ENCODE measurements at regions not wholly inside any gene's neighbourhood (a gene's known extent, or its start where the extent isn't known, plus 50 kb on each side); places are given as distances from the start of the nearest gene placed in this dataset.

GRCh38 chr4:187478292-187479140, 517.1 kb upstream of the ZFP42 start:
- in situ Hi-C loops (cut with MboI; ENCODE audit: low pct_unique_long_range_greater_than_20kb, low sequenced_read_pairs, unreplicated experiment), result no loop called here
- DNase-seq (ENCODE audit: low spot score), result no peak
- TF ChIP-seq CTCF (IDR thresholded peaks at IDR 0.05; ENCODE audit: extremely low read depth, insufficient read depth, missing control alignments), result no peak

- no peak for TF ChIP-seq CTCF (IDR thresholded peaks at IDR 0.05; ENCODE audit: extremely low read depth, insufficient read depth, missing control alignments)
- DNase-seq (ENCODE audit: low spot score), result no peak
- in situ Hi-C loops (cut with MboI; ENCODE audit: low pct_unique_long_range_greater_than_20kb, low sequenced_read_pairs, unreplicated experiment), result no loop called here
Measured at GRCh38 chr4:187479511-187479910, 516.1 kb upstream of the ZFP42 start.

- DNase-seq (ENCODE audit: low spot score), result no peak
- in situ Hi-C loops (cut with MboI; ENCODE audit: low pct_unique_long_range_greater_than_20kb, low sequenced_read_pairs, unreplicated experiment), result no loop called here
- TF ChIP-seq CTCF (IDR thresholded peaks at IDR 0.05; ENCODE audit: extremely low read depth, insufficient read depth, missing control alignments), result no peak
Measured at GRCh38 chr4:187480146-187481145, 515.1 kb upstream of the ZFP42 start.

GRCh38 chr4:187484186-187484585, 511.4 kb upstream of the ZFP42 start:
- no peak for DNase-seq (ENCODE audit: low spot score)
- TF ChIP-seq CTCF (IDR thresholded peaks at IDR 0.05; ENCODE audit: extremely low read depth, insufficient read depth, missing control alignments), result no peak
- in situ Hi-C loops (cut with MboI; ENCODE audit: low pct_unique_long_range_greater_than_20kb, low sequenced_read_pairs, unreplicated experiment), result no loop called here

- no peak for DNase-seq (ENCODE audit: low spot score)
- no peak for TF ChIP-seq CTCF (IDR thresholded peaks at IDR 0.05; ENCODE audit: extremely low read depth, insufficient read depth, missing control alignments)
- in situ Hi-C loops (cut with MboI; ENCODE audit: low pct_unique_long_range_greater_than_20kb, low sequenced_read_pairs, unreplicated experiment), result no loop called here
Measured at GRCh38 chr4:187485676-187486075, 509.9 kb upstream of the ZFP42 start.

- in situ Hi-C loops (cut with MboI; ENCODE audit: low pct_unique_long_range_greater_than_20kb, low sequenced_read_pairs, unreplicated experiment), result no loop called here
Measured at GRCh38 chr4:187491286-187491685, 504.3 kb upstream of the ZFP42 start.

More at GRCh38 chr4:187491286-187491685, 504.3 kb upstream of the ZFP42 start:
- DNase-seq (ENCODE audit: low spot score), result no peak
- no peak for TF ChIP-seq CTCF (IDR thresholded peaks at IDR 0.05; ENCODE audit: extremely low read depth, insufficient read depth, missing control alignments)

Measured in GM13977 (cell line).